HG02938 (cell line): ENCODE measurements at regions not wholly inside any gene's neighbourhood (a gene's known extent, or its start where the extent isn't known, plus 50 kb on each side); places are given as distances from the start of the nearest gene placed in this dataset.

Experiments used
- ATAC-seq: cut with Tn5 transposase; IDR thresholded peaks from one replicate; pipeline ENCODE4 v1.9.1; 2021; ENCODE audit warnings: mild to moderate bottlenecking, moderate library complexity; ENCODE audit not compliant: unreplicated experiment

DNA sequence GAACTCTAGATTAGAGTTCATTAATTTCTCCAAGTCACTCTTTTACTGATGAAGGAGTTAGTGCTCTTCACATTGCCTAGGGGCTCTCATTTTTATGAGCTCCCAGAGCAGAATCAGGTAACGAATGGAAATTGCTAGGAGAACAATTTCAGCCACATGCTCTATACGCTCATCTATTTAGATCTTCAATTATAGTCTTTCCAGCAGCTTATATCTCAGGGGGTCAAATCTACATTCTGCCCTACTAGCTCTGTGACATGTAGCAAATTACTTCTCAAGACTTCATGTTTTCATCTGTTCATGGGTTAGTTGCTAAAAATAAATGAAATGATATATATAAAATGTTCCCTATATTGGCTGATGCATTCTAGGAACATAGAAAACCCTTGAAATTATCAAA lies 183.6 kb downstream of the PLPP3 start:
- no peak for ATAC-seq

DNA sequence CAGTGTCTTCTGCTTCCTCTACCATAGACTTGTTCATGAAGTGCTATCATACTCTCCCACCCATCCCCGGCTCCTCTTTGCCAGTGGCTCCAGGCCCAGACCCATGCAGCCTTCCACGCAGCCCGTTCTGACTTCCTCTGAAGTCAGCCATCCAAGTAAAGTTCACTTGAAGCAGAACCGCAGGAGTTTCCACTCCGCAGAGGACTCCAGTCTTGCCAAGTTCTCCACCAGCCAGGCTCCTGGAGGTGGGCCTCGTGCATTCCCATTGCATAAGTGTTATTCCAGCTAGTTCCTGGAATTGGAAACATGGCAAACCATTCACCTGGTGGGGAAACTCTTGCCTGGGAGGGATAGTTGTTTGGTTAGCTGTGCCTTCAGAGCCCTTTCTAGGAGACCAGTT lies 185.1 kb downstream of the PLPP3 start:
- no peak for ATAC-seq

GRCh38 chr1:56390934-56391731 lies 188.2 kb downstream of the PLPP3 start:
- ATAC-seq = no peak

DNA sequence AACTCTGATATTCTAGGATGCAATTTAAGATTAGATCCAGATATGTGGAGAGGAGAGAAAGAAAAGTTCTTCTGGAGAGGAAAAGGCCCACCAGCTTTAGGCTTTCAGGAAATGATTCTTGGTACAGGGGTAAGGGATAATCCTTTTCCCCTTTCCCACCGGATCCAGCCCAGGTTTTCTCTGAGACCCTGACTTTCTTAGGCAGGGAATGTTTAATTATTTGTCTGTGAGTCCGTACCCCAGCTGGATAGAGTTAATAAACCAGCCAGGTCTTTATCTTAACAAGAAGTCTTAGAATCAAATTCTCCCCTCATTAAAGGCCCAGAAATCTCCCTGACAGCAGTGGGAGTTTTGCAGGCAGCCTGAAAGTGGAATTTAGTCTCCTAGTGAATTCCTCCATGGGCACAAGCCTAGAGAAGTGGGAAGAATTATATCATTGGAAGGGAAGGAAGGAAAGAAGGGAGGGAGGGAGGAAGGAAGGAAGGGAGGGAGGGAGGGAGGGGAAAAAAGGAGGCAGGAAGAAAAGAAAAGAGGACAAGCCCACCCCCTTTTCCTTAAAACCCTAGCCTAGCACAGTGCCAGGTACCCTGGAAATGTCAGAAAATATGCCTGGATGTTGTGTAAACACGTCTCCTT lies 189.0 kb downstream of the PLPP3 start:
- ATAC-seq = no peak

DNA sequence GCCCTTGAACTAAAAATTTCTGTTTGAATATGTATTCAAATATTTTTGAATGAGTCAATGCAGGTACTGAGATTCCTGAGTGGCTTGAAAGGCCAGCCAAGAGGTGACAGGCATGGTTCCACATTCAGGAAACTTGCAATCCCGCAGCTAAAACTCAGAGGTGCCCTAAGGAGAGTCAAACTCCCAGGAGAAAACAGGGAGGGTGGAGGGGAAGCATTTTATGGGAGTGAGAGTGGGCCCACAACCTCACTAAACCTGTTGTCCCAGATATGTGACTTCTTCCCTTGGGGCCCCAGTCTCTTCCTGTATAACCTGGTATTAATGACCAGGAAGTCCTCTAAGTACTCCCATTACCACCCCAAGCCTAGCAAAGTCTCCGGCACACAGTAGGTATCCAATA lies 189.6 kb downstream of the PLPP3 start:
- ATAC-seq = no peak

DNA sequence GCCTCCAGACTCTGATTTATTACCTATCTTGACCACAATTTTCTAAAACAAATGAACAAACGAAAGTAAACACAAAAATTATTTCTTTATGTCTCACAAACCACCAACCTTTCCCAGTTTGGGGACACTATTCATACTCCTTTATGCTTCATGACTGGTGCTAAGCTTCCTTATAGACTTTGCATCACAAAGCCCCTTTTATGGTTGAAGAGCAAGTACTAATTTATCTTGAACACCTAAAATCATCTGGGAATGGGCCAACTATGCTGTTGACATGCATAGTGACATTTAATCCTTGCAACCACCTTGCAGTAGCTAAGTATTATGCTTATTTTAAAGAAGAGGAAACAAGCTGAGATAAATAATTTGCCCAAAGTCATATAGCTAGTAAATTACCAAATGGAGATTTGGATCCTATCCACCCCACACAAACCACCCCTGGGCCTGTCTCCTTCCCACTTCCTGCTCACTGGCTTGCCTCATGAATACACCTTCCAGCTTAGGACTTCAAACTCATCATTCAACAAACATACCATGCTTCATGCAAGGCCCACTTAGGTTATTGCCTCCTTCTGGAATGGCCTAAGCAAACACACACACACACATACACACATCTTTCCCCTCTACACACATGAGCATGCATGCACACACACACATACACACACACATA lies 192.2 kb downstream of the PLPP3 start:
- ATAC-seq = no peak

DNA sequence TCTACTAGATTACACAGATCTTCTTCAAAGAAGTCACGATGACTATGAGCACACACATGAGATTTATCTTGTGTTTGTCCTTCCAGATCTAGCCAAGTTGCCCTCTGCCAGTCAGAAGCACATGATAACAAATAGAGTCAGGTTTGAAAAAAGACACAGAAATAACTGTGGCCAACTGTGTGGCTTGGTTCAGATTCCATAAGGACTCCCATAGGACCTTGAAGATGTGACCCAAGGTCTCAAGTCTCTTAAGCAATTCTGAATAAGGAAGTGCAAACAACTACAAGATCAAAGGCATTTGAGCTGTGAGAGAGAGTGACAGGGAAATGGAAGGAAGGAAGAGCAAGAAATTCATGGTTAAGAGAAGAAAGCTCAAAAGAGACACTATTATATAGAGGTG lies 194.0 kb downstream of the PLPP3 start:
- ATAC-seq = no peak

DNA sequence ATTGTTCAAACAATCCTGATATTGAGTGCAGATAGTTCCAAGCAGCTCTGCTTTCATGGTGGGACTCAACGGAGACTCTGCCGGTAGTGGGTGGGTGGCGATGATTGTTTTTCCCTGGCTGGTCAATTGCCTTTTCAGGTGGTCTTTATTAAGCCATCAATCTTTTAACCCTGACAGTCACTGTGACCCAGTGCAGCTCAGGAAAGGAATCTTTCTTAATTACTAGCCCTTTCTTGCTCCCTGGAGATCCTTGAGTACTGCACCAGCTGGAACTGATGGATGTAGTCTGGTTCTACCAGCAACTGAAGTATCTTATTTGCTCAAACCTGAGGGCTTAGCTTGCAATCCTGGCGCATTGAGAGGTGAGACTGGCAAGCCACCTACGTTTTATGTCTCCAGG lies 196.4 kb downstream of the PLPP3 start:
- no peak for ATAC-seq

- ATAC-seq = no peak
These were observed 198.8 kb downstream of the PLPP3 start for GRCh38 chr1:56380531-56380930.

GRCh38 chr1:56378341-56379070 lies 200.9 kb downstream of the PLPP3 start:
- no peak for ATAC-seq

DNA sequence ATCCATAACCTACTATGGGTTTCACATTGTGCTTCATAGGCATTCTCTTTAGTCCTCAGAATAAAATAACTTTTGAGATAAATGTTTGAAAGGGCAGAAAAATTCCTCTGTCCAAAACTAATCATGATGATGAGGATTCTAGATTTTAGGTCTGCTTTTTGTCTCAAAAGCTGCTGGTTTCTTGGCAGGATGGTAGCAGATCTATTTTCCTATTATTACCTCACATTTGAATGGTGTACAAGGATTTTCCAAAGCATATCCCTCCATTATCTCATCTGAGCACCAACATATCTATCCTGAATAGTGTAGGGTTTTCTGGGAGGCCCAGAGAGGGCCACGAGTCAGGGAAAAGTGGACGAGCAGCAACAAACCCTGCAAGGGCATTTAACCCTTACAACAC lies 201.9 kb downstream of the PLPP3 start:
- no peak for ATAC-seq

GRCh38 chr1:56376188-56376984 lies 203.0 kb downstream of the PLPP3 start:
- ATAC-seq = no peak

- no peak for ATAC-seq
These were observed 204.0 kb downstream of the PLPP3 start for GRCh38 chr1:56375326-56375804.

DNA sequence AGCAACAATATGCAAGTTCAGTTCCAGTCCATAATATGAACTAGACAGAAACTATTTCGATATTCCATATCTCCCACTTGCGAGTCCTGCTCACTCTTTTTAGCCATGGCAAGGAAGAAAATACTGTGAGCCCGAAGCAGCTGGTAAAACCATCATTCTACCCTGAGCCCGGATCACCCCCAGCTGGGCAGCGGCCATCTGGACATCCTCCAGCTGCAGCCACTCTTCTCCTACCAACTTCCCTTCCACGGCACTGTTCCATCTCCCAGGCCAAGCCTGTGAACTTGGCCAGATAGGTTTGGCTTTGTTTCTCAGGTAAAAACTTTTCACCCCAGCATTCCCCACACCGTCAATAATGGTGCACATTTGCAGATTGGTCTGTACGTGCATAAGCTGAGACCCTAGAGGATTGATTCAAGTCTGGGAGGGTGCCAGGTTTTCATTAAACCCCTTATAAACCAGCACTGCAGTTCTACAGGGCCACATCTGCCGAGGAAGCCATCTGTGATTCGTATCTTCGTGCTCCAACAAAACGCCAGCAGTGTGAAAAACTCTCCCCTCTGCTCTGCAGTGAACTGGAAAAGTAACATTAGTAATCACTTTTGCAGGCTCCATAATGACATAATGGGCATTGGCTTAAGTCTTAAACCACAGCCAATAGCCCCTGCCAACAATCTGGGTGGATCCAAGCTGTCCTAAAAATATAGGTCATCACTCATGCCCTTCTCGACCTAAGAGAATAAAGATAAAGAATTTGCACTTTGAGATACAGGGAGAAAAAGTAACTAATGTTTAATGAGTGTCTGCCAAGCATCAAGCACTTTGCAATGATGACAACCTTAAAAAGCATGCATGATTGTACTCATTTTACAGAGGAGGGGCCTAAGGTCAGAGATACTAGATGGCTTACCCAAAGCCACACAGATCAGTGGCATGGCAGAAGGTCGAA lies 205.1 kb downstream of the PLPP3 start:
- no peak for ATAC-seq

DNA sequence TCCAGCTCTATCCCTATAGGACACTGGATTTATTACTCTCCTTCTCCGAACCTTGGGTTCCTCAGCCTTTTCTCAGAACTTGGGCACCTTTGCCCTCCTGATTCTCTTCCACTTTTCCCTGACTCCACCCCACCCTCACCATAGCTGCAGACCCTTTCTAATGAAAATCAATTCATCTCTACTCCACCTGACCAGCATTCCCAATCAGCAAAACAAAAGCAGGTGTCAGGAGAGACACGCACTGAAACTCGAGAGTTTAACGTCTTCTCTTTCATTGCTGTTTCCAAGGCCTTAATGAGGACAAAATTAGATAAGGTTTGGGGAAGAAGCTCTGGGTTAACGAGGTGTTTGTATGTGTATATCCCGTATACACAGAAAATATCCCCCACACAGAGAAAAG lies 208.8 kb downstream of the PLPP3 start:
- no peak for ATAC-seq

- ATAC-seq = no peak
These were observed 216.2 kb downstream of the PLPP3 start for GRCh38 chr1:56363007-56363770.

DNA sequence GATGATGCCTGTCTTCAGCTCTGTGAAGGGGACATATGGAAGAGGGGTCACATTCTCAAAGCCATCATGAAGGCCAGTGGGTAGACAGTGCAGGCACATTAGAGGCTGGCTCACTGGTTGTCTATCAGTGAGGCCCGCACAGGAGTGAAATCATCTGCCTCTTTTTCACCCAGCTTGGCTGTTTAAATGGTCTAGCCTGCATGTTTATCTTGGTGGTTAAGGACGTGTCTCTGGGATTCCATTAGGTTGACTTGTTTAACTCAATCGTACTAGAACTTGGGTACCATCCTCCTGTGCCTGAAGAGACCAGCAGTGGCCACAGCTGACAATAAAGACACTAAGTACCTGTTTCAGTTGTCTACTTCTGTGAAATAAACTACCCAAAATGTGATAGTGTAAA lies 219.3 kb downstream of the PLPP3 start:
- no peak for ATAC-seq

DNA sequence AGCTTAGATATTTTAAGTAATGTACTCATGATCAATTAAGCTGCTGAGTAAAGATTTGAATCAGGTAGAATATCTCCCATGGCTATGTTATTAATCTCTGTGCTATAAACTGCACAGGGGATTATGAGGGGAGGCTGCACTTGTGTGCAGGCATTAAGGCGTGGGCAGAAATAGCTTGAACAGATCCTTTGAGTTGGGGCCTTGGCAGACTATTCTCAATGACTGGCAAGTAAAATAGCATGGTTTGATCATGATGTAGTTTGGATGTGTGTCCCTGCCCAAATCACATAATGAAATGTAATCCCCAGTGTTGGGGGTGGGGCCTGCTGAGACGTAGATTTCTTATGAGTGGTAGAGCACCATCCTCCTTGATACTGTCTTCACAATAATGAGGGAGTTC lies 220.3 kb downstream of the PLPP3 start:
- ATAC-seq = no peak
